Heart left ventricle (tissue), 13 donors: ENCODE measurements at regions not wholly inside any gene's neighbourhood (a gene's known extent, or its start where the extent isn't known, plus 50 kb on each side); places are given as distances from the start of the nearest gene placed in this dataset.

ENCODE experiments used
- POLR2A ChIP-seq, 2 donors: fragments of 450-650 bp; IDR thresholded peaks; one replicate each; pipeline ENCODE4 v1.6.1; 2017; ENCODE audit warnings: antibody characterized with exemption in 2 of 2, mild to moderate bottlenecking in 2 of 2, moderate library complexity in 2 of 2
- TF ChIP-seq, protein P1 (sequence below), 12 donors: fragments of 200-600 bp; sonication (generic) in 4 of 12; IDR thresholded peaks; one replicate each; pipeline versions ENCODE4 v1.5.0 to v1.8.0; 2018 to 2022; ENCODE audit warnings: antibody characterized with exemption in 12 of 12, mild to moderate bottlenecking in 5 of 12
- donor health status: ischemic (EF 13 %, LVEDD 7.1; RV severe dilation, severe dysfunction).
- donor health status: DM: no; HTN: yes; CAD: no.
- donor health status: DM: no; HTN: no; CAD: no.
- donor health status: ischemic (EF 25% LVEDD 6.9; RV normal size, moderate dysfunction).
- donor health status: ischemic (EF 25% LVEDD 5.7; RV mildly dilated, moderate dysfunction).
- donor health status: ischemic (EF 35%, LVEDD 5.7; RV mildly dilated, moderate dysfunction).
- donor health status: nonischemic (EF 11% LVEDD 7.7; RV severe dilation, severe dysfunction).
- donor health status: DM: yes; HTN: yes; CAD: no.
- donor health status: PGD.
- donor health status: ischemic (EF 29% LVEDD 5.4; RV normal size, mild dysfunction).
- donor health status: nonischemic (EF 23%, LVEDD 6.1; RV moderate dilation, normal function).

DNA sequence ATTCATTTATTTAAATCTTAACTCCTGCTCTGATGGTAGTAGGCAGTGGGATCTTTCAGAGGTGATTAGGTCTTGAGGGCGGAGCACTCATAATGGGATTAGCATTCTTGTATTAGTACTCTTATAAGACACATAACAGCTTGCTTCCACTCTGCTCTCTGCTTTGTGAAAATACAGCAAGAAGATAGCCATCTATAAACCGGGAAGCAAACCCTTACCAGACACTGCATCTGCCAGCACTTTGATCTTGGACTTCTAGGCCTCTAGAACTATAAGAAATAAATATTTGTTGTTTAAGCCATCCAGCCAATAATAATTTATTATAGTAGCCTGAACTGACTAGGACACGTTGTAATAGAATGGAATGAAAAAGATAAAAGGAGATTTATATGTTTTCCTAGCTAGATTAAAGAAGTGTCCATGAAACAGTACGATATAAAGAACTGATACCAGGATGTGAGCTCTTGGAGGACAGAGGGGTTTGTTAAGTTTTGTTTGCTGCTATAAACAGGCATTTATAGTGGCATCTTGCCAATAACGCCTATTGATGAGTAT is 869.9 kb downstream of the MRPL39 start:
- TF ChIP-seq POLR2A (IDR thresholded peaks at IDR 0.05) = no peak
- TF ChIP-seq, protein P1, sequence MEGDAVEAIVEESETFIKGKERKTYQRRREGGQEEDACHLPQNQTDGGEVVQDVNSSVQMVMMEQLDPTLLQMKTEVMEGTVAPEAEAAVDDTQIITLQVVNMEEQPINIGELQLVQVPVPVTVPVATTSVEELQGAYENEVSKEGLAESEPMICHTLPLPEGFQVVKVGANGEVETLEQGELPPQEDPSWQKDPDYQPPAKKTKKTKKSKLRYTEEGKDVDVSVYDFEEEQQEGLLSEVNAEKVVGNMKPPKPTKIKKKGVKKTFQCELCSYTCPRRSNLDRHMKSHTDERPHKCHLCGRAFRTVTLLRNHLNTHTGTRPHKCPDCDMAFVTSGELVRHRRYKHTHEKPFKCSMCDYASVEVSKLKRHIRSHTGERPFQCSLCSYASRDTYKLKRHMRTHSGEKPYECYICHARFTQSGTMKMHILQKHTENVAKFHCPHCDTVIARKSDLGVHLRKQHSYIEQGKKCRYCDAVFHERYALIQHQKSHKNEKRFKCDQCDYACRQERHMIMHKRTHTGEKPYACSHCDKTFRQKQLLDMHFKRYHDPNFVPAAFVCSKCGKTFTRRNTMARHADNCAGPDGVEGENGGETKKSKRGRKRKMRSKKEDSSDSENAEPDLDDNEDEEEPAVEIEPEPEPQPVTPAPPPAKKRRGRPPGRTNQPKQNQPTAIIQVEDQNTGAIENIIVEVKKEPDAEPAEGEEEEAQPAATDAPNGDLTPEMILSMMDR (IDR thresholded peaks at IDR 0.05) = no peak
